GM20000 (cell line): ENCODE measurements at regions not wholly inside any gene's neighbourhood (a gene's known extent, or its start where the extent isn't known, plus 50 kb on each side); places are given as distances from the start of the nearest gene placed in this dataset.

ENCODE experiments used
- DNase-seq: peaks from one replicate; pipeline ENCODE4 v3.0.0; 2012; ENCODE audit warnings: low spot score
- TF ChIP-seq, protein P1 (sequence below): IDR thresholded peaks from 2 replicates; pipeline ENCODE4 v1.5.1; 2012; ENCODE audit warnings: mild to moderate bottlenecking, control low read depth; ENCODE audit errors: extremely low read depth, missing control alignments

DNA sequence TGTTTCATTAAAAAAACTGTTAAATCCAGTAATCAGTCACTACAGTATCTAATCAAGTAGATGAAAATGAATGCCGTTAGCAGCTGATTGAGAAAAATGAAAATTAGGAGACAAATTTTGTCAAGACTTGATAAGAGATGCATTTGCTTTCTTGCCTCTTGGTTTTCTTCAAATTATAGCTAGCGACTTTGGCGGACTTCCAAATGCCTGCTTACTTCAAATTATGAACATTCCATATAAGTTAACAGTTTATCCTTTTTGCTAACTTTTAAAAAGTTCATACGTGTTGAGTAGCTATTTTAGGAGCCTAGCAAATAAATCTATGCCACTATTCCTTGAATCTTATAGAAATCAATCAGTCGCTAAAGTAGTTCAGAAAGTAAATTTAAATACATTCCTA lies 58.8 kb downstream of the PPP4R3C start:
- TF ChIP-seq, protein P1, sequence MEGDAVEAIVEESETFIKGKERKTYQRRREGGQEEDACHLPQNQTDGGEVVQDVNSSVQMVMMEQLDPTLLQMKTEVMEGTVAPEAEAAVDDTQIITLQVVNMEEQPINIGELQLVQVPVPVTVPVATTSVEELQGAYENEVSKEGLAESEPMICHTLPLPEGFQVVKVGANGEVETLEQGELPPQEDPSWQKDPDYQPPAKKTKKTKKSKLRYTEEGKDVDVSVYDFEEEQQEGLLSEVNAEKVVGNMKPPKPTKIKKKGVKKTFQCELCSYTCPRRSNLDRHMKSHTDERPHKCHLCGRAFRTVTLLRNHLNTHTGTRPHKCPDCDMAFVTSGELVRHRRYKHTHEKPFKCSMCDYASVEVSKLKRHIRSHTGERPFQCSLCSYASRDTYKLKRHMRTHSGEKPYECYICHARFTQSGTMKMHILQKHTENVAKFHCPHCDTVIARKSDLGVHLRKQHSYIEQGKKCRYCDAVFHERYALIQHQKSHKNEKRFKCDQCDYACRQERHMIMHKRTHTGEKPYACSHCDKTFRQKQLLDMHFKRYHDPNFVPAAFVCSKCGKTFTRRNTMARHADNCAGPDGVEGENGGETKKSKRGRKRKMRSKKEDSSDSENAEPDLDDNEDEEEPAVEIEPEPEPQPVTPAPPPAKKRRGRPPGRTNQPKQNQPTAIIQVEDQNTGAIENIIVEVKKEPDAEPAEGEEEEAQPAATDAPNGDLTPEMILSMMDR = no peak
- DNase-seq = no peak

DNA sequence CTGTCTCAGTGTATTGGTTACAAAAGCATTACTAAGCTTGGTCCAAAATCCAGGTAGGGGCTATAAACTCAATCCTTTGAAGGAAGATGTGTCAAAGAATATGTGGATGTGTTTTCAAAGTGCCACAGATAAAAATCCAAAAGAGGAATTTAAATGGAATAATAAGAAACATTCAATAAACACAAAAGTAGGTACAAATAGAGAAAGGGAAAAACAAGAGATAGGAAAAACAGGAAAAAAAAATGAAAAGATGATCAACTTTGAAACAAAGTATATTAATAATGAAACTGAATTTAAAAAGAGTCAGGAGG lies 64.0 kb downstream of the PPP4R3C start:
- DNase-seq = no peak
- TF ChIP-seq, protein P1 = no peak

DNA sequence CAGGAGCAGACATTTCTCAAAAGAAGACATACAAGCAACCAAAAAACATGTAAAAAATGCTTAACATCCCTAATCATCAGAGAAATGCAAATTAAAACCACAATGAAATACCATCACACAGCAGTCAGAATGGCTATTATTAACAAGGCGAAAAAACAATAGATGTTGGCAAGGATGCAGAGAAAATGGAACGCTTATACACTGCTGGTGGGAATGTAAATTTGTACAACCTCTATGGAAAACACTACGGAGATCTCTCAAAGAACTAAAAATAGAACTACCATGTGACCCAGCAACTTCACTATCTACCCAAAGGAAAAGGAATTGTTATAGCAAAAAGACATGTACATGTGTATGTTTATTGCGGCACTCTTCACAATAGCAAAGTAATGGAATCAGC lies 71.5 kb downstream of the PPP4R3C start:
- DNase-seq = no peak
- TF ChIP-seq, protein P1 = no peak

DNA sequence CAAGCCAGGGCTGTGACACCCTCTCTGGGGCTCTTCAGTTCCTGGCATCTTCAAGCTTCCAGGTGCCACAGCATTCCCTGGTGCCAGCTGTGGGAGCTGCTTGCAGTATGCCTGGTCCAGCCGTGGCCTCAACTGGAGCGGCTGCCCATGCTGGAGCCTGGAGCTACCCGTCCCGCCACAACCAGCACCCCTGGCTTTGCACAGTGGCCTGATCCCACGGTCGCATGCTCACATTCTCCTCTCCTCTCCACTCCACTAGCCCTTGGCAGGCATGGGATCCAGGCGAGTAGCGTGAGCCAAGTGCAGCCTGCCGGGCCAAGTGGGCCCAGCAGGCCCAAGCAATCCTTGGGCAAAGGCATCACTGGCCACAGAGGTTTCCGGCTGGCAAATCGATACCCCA lies 81.7 kb downstream of the PPP4R3C start:
- TF ChIP-seq, protein P1 = no peak
- no peak for DNase-seq

DNA sequence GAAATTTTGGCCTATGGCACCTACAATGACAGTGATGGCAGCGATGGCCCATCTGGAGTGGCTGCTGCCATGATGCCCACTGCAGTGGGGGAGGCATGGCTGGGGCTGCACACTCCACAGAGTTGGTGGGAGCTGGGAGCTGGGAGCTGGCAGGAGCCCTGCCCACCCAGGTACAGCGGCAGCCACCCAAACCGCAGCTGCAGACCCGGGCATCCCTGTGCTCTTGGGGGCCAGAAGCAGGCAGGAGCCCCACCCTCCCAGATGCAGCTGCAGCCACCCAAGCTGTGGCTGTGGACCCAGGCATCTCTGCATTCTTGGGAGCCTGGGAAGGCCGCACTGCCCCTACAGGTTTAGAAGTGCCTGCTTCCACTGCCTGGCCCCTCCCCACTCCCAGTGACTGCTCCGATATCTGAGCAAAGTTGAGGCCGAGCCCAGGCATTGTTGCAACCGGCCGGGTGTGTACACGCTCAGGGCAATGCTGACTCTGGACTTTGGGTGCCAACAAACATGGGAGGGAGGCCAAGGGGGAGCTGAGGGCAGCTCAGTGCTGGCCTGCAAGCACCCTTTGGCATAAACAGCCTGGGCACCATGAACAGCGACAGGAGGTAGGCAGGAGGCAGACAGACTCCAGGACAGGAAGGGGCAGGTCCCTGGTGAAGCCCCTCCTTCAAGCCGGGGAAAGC lies 82.8 kb downstream of the PPP4R3C start:
- no peak for DNase-seq
- TF ChIP-seq, protein P1 = no peak

DNA sequence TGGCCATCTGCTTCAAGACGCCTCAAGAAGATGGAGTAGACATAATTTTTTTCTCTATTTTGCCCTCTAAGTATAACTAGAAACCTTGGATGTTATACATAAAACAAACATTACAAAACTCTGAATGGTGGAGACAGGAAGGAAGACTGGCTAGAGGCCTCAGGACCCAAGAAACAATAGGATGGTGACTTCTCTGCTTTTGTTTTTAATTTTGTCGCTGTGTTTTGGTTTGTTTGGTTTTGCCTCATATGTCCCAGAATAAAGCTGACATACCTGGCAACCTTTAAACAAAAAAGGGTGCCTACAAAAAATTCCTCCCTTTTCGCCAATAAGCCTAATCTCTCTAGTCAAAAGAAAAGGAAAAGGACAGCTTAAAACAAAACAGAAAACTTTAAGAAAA lies 109.1 kb downstream of the PPP4R3C start:
- TF ChIP-seq, protein P1 = no peak
- DNase-seq = no peak

DNA sequence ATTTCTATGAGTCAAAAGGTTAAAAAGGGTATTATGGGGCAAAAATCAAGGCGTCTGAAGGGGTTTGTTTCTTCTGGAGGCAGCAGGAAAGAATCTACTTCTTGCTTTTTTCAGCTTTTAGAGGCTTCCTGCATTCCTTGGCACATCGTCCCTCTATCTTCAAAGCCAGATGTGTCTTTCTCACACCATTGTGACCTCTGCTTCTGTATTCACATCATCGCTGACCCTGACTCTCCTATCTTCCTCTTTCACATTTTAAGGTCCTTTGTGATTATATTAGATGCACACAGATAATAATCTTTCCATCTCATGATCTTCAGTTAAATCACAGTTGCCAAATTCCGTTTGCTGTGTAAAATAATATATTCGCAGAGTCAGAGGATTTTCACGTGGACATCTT lies 112.7 kb downstream of the PPP4R3C start:
- no peak for DNase-seq
- TF ChIP-seq, protein P1 = no peak
